ENCODE measurements at regions not wholly inside any gene's neighbourhood (a gene's known extent, or its start where the extent isn't known, plus 50 kb on each side); places are given as distances from the start of the nearest gene placed in this dataset.
A peak's percentile ranks its signal among the peaks of the same experiment; 100 is the strongest.
"Not testable (repeated sequence)": the region's sequence is repeated elsewhere in the genome, so short reads cannot be mapped to it uniquely, and the experiment has no call there.

DNA sequence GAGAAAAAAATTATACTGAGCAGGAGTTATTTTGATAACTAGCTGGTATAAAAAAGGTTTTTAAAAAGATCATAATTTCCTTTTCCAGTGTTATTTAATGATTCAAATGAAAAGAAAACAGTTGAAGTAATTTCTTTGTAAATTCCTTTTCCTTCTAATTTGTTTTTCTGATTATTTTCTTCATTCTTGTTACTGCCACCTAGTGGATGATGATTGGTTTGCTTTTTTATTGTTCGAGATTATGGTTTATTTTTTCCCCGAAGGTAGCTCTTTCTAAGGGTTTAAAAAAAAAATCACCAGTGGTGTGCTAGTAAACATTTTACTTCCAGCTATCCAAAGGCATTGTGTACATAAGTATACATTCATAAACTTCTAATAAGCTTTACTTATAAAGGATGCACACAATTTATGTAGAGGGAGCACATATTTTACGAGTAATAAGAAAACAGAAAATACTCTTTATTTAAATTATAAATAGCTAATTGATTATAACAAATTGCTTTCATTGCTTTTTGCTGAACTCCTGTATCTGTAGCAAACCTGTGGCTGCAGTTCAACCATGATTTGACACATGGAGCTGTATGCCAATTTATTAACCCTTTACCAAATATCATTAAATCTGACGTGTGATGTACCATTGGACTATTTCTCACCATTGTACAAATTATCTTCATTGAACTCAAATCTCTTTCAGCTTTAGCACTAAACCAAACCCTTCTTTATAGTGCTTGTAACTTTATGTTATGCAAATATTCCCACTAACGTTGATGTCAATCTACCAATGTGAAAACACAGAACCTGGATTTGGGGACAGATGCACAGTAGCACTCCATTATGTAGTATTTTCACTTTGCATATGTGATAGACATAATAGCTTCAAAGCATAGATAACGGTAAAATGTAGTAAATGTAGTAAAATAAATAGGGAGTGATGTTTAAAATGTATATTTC lies 97.8 kb upstream of the ANK2 start:
- DNase-seq: peak; percentile 6

DNA sequence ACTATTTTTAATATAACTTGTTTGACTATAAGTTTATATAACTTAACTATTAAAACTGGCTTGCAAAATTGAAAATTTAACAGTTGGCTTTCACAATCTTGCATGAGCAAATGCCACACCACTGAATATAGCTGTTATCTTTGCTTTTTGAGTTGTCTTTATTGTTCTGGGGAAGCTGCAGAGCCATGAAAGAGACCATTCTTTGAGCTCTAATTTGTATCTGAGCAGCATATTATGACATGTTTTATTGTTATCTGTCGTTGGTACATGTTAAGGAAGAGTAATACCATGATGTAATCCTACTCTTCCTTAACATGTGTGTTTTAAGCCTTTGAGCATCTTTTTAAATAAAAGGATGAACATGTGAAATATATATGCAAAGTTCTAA lies 97.1 kb upstream of the ANK2 start:
- no peak for DNase-seq

DNA sequence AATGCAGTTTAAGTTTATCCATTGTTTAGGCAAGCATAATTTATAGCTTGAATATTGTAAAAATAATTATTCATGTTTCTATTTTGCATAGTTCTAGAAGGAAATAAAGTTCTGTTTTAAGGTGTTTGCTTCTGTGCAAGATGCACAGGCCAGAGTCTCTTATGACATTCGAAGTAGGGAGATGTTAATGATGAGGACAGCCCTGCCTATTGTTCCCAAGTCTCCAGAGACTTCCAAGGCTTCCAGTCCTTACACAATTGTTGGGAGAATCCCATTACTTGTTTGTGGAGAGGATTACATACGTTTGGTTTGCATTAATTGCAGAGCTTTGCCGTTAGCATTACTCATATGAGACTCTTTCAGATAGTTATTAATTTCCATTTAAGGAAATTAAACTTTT lies 96.2 kb upstream of the ANK2 start:
- DNase-seq: no peak

DNA sequence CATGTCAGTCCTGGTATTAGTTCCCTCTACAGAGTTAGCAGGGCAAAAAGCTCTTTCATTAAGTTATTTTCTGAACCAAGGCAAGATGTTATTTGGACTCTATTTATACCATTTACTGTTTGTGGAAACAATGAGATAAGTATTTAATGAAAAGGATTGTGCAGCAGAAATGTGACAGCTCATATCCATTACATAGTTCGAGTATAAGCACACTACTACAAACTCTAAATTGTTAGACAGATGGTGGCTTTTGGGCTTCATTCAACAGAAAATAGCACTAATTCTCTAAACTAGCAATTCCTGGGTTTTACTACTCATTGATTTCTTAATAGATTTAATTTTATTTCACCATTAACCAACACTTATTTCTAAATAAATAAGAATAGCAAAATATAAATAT lies 95.2 kb upstream of the ANK2 start:
- no peak for DNase-seq

DNA sequence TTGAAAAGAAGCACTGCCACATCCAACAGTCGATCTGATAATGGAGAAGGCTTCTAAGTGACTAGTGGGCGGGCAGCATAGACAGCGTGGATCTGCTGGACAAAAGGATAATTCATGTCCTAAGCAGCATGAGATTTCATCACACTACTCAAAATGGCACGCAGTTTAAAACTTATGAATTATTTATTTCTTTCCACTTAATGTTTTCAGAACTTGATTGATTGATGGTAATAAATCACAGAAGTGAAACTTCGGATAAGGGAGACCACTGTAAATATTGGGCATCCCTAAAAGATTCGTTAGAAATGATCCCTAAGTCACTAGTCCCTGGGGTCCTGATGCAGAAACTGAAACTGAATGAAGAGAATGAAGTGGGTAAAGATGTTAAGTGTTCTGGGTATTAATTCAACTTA lies 93.0 kb upstream of the ANK2 start:
- peak; percentile 43 for DNase-seq

DNA sequence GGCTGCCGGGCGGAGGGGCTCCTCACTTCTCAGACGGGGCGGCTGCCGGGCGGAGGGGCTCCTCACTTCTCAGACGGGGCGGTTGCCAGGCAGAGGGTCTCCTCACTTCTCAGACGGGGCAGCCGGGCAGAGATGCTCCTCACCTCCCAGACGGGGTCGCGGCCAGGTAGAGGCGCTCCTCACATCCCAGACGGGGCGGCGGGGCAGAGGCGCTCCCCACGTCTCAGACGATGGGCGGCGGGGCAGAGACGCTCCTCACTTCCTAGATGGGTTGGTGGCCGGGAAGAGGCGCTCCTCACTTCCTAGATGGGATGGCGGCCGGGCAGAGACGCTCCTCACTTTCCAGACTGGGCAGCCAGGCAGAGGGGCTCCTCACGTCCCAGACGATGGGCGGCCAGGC lies 91.7 kb upstream of the ANK2 start:
- not testable (repeated sequence) for DNase-seq

DNA sequence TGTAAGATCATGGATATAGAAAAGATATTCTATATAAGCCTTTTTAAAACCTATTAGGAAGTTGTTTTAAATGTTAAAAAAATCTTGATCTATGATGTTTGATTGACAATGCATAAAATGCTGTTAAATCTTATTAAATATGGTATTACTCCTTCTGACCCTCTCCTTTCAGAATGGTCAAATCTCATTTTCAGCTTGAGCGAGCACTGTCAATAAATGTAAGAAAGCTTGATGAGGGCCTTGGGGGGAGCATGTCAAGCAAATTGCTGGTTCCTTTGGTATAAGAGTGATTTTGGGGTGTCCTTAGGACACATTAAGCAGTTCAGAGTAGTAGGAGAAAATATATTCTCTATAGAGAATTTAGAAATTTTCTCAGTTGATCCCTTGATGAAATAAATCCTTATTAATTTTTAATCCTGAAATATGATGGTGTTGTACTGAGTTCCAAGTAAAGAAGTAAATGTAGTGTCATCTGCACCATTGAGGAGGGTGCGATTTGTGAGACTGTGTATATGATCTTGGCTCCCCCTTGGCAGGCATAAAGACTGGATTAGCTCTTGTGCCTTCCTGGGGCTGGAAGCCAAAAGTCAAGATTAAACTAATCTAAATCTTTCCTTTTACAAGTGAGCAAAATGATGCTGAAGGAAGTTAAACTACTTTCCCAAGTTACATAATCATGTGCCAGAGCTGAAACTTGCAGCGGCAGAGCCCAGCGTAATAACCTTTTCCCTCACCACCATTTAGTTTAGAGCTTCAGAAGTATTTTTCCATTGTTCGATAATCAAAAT lies 82.6 kb upstream of the ANK2 start:
- no peak for DNase-seq

DNA sequence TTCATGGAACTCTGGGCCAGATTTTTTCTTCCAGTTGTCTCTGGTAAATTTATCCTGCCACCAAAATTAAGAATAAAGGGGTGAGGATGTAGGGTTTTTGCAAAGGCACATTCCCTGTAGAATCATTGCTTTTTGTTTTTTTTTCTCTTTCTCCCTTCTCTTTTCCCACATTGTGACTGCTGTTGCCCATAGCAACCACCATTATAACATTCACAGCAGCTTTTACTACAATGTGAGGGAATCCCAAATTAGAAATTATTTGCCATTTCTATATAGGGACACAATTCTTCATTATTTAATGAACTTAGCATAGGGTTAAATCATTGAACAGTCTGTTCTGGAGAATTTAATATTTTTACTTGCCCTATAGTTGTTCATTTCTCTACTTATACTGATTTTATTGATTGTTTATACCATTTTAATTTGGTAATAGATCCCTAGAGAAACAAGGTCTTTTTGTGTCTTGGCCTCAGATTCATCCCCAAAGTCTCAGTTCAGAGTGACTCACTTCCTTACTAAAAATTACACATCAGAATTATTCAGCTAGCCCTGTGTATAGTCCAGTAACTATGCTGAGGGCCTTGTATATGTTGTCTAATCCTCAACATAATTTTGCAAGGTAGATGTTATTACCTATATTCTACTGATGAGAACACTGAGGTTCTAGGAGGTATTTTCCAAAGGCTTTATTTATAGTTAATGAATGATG lies 80.8 kb upstream of the ANK2 start:
- DNase-seq: no peak

DNA sequence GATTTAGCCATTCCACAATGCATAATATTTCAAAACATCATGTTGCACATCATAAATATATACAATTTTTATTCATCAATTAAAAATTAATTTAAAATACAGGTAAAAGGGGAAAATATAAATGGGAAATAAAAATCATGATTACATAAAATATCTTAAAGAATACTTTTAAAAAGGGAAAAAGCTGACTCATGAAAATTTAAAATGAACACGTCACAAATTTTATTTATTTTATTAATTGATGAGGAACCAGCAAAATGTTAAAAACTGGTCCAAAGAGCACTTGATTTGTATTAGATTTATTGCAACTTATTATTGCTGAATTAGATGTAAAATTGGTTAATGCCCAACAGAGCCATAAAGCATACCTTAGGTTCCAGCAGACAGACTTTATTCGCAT lies 78.5 kb upstream of the ANK2 start:
- no peak for DNase-seq

DNA sequence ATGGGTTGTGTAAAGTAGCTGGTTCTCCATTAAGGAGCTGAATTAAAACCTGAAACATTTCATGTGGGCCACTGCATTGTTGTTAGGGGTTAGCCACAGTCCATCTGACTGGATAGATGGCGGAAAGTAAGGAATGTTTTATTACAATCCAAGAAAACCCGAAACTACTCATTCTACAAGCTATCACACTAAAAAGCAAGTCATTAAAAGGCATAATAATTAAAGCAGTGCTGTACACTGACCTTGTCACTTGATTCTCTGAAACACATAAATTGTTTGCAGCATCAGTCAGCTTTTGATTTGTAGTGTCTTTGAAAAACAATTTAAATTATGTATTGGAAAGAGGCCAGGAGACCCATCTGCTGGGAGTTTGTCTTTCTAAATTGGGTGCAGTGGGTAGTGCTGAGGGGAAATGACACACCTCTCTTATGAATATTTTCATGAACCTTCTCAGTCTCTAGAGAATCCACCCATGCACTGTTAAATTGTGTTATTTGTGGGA lies 75.7 kb upstream of the ANK2 start:
- peak; percentile 70 for DNase-seq

DNA sequence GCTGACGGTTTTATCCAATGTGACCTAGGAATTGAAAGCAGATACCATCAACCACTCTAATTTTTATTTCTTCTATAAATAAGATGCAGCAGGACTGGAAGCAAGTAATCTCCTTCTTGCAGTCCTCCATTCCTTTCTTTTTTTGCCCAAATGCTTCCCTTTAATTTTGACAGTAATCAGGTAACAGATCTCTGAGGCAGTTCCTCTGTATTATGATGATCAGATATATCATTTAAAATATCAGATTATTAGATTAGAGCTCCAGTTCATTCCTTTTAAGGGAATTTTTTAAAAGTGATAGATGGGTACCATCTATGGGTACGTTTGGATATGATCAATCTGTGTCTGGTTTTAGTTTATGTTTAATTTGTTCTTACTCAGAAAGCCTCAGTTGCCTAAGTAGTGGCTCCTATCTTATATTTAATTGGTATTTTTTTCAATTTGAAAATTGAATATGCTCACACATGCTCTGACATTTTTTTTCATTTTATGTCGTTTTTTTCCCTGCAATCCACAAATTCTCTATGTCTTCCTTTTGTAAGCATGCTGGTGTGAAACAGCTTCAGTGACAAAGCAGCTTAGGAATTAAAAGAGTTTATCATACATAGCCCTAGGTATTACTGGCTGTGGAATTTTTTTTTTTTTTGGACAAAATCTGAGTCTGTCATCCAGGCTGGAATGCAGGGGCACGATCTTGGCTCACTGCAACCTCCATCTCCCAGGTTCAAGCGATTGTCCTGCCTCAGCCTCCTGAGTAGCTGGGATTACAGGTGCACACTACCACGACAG lies 73.7 kb upstream of the ANK2 start:
- no peak for DNase-seq

DNA sequence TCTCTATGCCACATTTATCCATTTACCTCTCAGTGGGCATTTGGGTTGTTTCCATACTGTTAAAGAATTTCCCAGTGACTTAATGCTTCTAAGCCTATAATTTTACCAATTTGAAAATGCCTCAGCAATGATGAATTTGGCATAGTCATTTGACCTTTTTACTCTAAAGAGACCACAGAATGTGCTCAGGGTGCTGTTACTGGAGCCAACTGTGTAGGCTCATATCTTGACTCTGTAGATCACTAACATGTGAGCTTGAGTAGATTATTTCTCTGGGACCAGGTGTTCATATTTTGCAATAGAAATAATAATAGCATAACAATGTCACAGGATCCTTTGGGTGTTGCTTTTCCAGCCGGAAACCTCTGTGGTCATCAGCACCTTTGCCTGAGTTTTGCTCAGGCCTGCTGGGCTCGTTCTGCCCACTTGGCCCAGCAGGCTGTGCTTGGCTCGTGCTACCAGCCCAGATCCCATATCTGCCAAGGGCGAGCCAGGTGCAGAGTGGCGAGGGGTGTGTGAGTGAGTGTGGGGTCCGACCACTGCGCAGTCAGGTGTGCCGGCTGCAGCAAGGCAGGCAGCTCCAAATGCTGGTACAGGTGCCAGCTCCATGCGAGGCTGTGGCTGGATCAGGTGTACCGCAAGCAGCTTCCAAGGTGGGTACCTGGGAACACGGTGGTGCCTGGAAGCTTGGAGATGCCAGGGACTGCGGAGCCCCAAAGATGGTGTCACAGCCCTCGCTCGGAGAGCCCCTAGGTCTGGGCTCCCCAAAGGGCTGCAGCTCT lies 70.6 kb upstream of the ANK2 start:
- DNase-seq: no peak

DNA sequence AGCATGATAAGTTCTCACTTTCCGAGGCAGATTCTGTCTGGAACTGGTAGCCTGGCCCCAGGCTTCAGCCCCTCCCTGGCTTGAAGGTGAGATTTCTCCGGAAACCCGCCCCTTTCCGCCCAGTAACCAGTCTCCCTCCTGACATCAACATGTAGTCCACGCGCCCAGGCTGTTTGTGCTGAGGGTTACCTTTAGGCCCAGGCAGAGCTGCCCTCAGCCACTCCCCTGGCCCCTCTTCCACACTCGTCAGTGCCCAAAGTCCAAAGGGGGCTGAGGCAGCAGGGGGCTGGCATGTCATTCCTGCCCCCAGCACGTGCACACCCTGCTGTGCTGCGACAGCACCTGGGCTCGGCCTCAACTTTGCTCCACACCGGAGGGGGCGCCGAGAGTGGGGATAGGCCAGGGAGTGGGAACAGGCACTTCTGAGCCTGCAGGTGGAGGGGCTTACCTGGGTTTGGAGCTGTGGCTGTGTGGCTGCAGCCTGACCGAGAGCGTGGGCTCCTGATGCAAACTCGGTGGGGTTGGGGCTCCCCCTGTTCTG lies 69.5 kb upstream of the ANK2 start:
- DNase-seq: no peak

DNA sequence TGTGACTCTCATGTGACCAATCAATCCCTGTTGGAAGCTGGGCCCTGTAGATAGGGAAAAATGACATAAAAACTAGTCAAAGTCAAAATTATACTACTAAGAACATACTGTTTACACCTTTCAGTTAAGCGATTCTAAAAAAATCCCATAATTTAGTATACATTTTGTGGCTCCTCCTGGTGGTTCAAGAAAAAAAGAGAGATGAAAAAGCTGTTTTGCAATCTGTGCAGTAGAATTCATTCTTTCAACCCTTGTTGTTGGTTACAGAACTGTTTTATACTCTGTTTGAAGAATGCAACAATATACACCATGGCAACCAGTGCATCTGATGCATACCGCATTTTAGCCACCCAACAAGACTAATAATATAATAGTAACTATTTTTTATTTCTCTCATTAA lies 66.8 kb upstream of the ANK2 start:
- DNase-seq: no peak

DNA sequence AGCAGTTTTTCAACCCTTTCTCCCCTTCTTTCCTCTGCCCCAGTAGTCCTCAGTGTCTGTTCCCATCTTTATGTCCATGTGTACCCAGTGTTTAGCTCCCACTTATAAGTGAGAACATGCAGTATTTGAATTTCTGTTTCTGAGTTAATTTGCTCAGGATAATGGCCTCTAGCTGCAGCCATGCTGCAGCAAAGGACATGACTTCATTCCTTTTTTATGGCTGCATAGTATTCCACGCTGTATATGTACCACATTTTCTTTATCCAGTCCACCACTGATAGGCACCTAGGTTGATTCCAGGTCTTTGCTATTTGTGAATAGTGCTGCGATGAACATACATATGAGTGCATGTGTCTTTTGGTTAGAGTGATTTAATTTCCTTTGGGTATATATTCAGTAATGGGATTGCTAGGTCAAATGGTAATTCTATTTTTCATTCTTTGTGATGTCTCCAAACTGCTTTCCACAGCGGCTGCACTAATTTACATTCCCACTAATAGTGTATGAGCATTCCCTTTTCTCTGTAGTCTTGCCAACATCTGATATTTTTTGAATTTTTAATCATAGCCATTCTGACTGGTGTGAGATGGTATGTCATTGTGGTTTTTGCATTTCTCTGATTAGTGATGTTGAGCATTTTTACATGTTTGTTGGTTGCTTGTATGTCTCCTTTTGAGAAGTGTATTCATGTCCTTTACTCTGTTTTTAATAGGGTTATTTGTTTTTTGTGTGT lies 54.6 kb upstream of the ANK2 start:
- DNase-seq: no peak
